BE2C (cell line): ENCODE measurements at regions not wholly inside any gene's neighbourhood (a gene's known extent, or its start where the extent isn't known, plus 50 kb on each side); places are given as distances from the start of the nearest gene placed in this dataset.
A peak's percentile ranks its signal among the peaks of the same experiment; 100 is the strongest.

Experiments
- DNase-seq: peaks from one replicate; pipeline ENCODE4 v3.0.0-alpha.2; 2020
- H3K27me3 ChIP-seq: fragments of 250-450 bp; sonication (Bioruptor Pico); 2 replicates; pipeline ENCODE4 v1.5.1; 2020; ENCODE audit warnings: mild to moderate bottlenecking
- H3K36me3 ChIP-seq: fragments of 250-450 bp; sonication (Bioruptor Pico); 2 replicates; pipeline ENCODE4 v1.5.1; 2020; ENCODE audit warnings: mild to moderate bottlenecking
- H3K4me1 ChIP-seq: fragments of 250-450 bp; sonication (Bioruptor Pico); 2 replicates; pipeline ENCODE4 v1.5.1; 2020
- H3K4me3 ChIP-seq: 2 replicates; pipeline ENCODE4 v1.5.1; 2011; ENCODE audit warnings: low read depth, low read length
- H3K9me3 ChIP-seq: fragments of 250-450 bp; sonication (Bioruptor Pico); 2 replicates; pipeline ENCODE4 v1.5.1; 2020
- TF ChIP-seq, protein P1 (sequence below): IDR thresholded peaks from 2 replicates; pipeline ENCODE4 v1.5.1; 2012; ENCODE audit warnings: mild to moderate bottlenecking, low read depth, low read length

DNA sequence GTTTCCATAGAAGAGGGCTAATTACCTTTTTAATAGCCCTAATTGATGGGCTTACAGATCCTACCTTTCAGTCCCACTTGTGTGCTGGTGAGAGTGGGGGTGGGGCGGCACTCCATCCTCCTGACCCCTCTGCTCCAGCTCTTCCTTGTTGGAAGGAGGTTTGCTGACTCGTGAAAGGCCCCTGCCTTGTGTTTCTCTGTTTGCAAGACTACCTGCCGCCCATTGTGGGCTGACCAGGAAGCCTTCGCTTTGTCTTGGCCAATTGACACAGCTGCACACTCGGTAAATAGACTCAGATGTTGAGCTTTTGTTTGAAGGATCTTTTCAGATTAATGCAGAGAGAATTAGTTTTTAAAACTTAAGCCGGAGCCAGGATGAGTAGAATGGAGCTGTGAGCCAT, 197.3 kb upstream of the HES1 start:
- DNase-seq: no peak
- TF ChIP-seq, protein P1, sequence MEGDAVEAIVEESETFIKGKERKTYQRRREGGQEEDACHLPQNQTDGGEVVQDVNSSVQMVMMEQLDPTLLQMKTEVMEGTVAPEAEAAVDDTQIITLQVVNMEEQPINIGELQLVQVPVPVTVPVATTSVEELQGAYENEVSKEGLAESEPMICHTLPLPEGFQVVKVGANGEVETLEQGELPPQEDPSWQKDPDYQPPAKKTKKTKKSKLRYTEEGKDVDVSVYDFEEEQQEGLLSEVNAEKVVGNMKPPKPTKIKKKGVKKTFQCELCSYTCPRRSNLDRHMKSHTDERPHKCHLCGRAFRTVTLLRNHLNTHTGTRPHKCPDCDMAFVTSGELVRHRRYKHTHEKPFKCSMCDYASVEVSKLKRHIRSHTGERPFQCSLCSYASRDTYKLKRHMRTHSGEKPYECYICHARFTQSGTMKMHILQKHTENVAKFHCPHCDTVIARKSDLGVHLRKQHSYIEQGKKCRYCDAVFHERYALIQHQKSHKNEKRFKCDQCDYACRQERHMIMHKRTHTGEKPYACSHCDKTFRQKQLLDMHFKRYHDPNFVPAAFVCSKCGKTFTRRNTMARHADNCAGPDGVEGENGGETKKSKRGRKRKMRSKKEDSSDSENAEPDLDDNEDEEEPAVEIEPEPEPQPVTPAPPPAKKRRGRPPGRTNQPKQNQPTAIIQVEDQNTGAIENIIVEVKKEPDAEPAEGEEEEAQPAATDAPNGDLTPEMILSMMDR: no peak

DNA sequence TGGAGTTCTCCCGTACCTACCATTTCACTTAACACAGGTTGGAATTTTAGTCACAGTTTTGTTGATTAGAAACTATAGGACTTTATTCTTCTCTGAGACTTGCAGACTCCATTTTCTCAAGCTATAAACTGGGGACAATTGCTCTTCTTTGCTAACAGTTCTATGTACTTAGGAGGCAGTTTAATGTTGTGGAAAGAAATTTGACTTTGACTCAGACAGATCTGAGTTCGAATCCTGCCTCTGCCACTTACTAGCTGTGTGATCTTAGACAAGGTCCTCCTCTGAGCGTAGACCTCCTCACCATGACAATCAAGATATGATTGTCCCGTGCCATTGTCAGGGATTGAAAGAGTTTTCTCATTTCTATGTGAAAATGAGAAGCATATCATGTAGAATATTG, 196.4 kb upstream of the HES1 start:
- no peaks in the 10 kb centered on the region for H3K9me3 ChIP-seq
- H3K4me1 ChIP-seq: no peaks in the 10 kb centered on the region
- DNase-seq: no peak
- TF ChIP-seq, protein P1: no peak
- no peaks in the 10 kb centered on the region for H3K36me3 ChIP-seq
- H3K27me3 ChIP-seq: no peaks in the 10 kb centered on the region
- no peak overlapping the region for H3K4me3 ChIP-seq

More for the DNA sequence above, 197.3 kb upstream of the HES1 start:
- Histone ChIP-seq H3K4me3 (no peak overlapping the region), H3K4me1 (no peaks in the 10 kb centered on the region), H3K9me3 (no peaks in the 10 kb centered on the region), H3K27me3 (no peaks in the 10 kb centered on the region), H3K36me3 (no peaks in the 10 kb centered on the region)

DNA sequence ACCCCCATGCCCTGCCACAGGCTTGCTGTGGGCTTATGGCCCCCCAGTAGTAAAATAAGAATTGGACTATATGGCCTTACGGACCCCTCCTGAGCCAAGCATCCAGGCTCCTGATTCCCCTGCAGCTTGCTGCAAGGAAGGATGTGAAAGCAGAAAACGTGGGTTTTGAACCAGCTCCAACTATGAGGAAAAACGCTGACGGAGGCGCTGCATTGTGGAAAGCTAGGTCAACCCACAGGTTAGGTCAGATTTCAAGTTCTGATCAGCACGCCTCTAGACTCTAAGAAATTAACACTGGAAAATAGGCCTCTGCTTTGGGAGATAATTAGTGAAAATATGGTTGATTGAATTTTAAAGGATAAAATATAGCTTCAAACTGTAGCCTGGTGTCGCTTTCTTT, 195.4 kb upstream of the HES1 start:
- H3K27me3 ChIP-seq: no peaks in the 10 kb centered on the region
- no peak for DNase-seq
- no peaks in the 10 kb centered on the region for H3K4me1 ChIP-seq
- H3K9me3 ChIP-seq: no peaks in the 10 kb centered on the region
- no peaks in the 10 kb centered on the region for H3K36me3 ChIP-seq
- no peak overlapping the region for H3K4me3 ChIP-seq
- TF ChIP-seq, protein P1: no peak

DNA sequence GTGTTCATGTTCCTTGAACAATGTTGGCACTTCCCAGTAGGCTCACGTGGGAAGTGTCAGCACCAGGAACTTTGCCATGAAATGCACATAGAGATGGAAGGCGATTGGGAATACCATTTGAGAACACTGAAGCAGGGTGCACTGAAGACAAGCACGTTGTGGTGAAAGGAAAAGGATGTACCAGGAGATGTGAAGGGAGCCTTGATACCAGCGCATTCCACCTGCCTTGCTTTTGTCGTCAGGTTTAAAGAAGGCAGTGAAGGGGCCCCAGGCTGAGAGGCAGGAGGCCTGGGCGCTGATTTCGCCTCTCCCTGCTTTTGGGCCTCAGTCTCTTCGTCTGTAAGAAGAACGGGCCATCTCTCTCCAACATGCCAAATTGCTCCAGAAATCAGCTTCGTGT, 194.5 kb upstream of the HES1 start:
- Histone ChIP-seq H3K27me3 (no peaks in the 10 kb centered on the region), H3K36me3 (no peaks in the 10 kb centered on the region), H3K9me3 (no peaks in the 10 kb centered on the region), H3K4me3 (no peak overlapping the region), H3K4me1 (no peaks in the 10 kb centered on the region)
- DNase-seq: no peak
- TF ChIP-seq, protein P1: no peak

DNA sequence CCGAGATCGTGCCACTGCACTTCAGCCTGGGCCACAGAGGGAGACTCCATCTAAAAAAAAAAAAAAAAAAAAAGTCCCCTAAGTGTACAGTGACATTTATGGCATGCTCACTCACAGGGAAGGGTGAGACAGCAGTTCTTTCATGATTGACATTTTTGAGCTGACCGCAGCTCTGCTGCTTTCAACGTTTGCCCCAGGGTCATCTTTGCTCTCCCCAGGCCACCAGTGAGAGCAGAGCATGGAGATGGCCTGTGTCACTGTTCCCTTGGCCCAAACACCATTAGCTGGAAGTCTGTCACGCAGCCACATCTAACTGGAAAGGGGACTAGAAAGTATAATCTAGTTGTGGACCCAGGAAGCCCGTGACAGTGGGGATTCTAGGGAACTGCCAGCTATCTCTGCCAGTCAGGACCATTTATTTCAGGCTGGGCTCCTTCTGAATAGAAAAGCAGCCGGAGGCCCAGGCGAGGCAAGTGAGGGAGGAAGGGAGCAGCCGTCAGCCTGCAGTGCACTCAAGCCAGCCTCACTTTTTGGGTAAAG, 193.4 kb upstream of the HES1 start:
- no peaks in the 10 kb centered on the region for H3K36me3 ChIP-seq
- no peaks in the 10 kb centered on the region for H3K27me3 ChIP-seq
- TF ChIP-seq, protein P1: no peak
- DNase-seq: no peak
- H3K9me3 ChIP-seq: no peaks in the 10 kb centered on the region
- H3K4me3 ChIP-seq: no peak overlapping the region
- H3K4me1 ChIP-seq: no peaks in the 10 kb centered on the region

DNA sequence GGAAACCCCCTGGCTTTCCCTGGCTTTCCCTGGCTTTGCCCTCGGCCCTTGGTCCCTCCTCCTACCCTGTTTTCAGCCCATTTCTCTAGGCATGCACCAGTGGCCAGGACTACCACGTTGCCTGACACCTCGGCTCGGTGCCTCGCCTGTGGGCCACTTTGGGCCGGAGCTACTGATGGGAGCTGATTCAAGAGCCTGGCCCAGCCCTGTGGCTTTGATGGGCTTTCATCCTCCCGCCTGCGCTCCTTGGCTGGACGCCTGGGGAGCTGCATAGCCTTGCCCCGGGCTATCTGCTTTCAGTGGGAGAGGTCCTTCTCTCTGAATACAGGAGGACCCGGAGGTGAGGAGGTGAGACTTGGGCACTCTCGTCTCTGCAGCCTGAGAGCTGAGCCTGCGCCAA, 192.7 kb upstream of the HES1 start:
- TF ChIP-seq, protein P1: no peak
- no peaks in the 10 kb centered on the region for H3K36me3 ChIP-seq
- no peak overlapping the region for H3K4me3 ChIP-seq
- H3K4me1 ChIP-seq: no peaks in the 10 kb centered on the region
- no peaks in the 10 kb centered on the region for H3K9me3 ChIP-seq
- peak; percentile 44 for DNase-seq
- H3K27me3 ChIP-seq: no peaks in the 10 kb centered on the region
